GM12891 (cell line): ENCODE measurements at regions not wholly inside any gene's neighbourhood (a gene's known extent, or its start where the extent isn't known, plus 50 kb on each side); places are given as distances from the start of the nearest gene placed in this dataset.

Experiments
- DNase-seq: peaks from one replicate; pipeline ENCODE4 v3.0.0; 2011; ENCODE audit warnings: low spot score; ENCODE audit not compliant: insufficient read length
- FAIRE-seq: peaks from 2 replicates; lab custom pipeline; 2011; peaks lifted over from hg19 to GRCh38; lab: Jason Lieb, UNC
- PAX5 ChIP-seq: IDR thresholded peaks from 2 replicates; pipeline ENCODE4 v1.6.1; 2011; ENCODE audit warnings: low read length, moderate library complexity, mild to moderate bottlenecking; ENCODE audit not compliant: insufficient read depth, severe bottlenecking
- POLR2A ChIP-seq: IDR thresholded peaks from 2 replicates; pipeline ENCODE4 v1.6.1; 2011; ENCODE audit warnings: low read depth, low read length, control low read depth
- POLR2AphosphoS5 ChIP-seq: IDR thresholded peaks from 2 replicates; pipeline ENCODE4 v1.6.1; 2011; ENCODE audit warnings: low read depth, low read length, control low read depth
- POU2F2 ChIP-seq: IDR thresholded peaks from 2 replicates; pipeline ENCODE4 v1.6.1; 2011; ENCODE audit warnings: low read depth, mild to moderate bottlenecking, control low read depth, low read length, moderate library complexity
- SPI1 ChIP-seq: IDR thresholded peaks from 2 replicates; pipeline ENCODE4 v1.6.1; 2011; ENCODE audit warnings: low read depth, low read length, control low read depth
- TAF1 ChIP-seq: IDR thresholded peaks from 2 replicates; pipeline ENCODE4 v1.6.1; 2011; ENCODE audit warnings: low read depth, low read length, control low read depth

GRCh38 chr5:173530547-173530946 lies 85.9 kb downstream of the BOD1 start:
- FAIRE-seq, result no peak
- no peak for DNase-seq
- TF ChIP-seq SPI1, result no peak
- TF ChIP-seq TAF1, result no peak
- TF ChIP-seq POLR2AphosphoS5, result no peak
- TF ChIP-seq POU2F2, result no peak
- no peak for TF ChIP-seq PAX5
- TF ChIP-seq POLR2A, result no peak

GRCh38 chr5:173529861-173530260 lies 86.6 kb downstream of the BOD1 start:
- TF ChIP-seq POU2F2, result no peak
- no peak for TF ChIP-seq POLR2A
- TF ChIP-seq POLR2AphosphoS5, result no peak
- no peak for TF ChIP-seq TAF1
- no peak for DNase-seq
- FAIRE-seq, result no peak

GRCh38 chr5:173527671-173528070 lies 88.8 kb downstream of the BOD1 start:
- DNase-seq (no peak), FAIRE-seq (no peak)
- TF ChIP-seq PAX5 (no peak), POU2F2 (no peak), POLR2A (no peak), SPI1 (no peak), POLR2AphosphoS5 (no peak)

GRCh38 chr5:173524136-173524535 lies 92.3 kb downstream of the BOD1 start:
- FAIRE-seq, result no peak

GRCh38 chr5:173523388-173523787 lies 93.1 kb downstream of the BOD1 start:
- TF ChIP-seq POLR2AphosphoS5 (no peak), SPI1 (no peak), TAF1 (no peak), POLR2A (no peak), PAX5 (no peak), POU2F2 (no peak)
- FAIRE-seq (no peak), DNase-seq (no peak)

More at GRCh38 chr5:173524136-173524535, 92.3 kb downstream of the BOD1 start:
- no peak for TF ChIP-seq TAF1
- TF ChIP-seq POLR2AphosphoS5, result no peak
- TF ChIP-seq POLR2A, result no peak
- TF ChIP-seq POU2F2, result no peak
- TF ChIP-seq SPI1, result no peak
- TF ChIP-seq PAX5, result no peak
- no peak for DNase-seq

- no peak for TF ChIP-seq POU2F2
- TF ChIP-seq POLR2A, result no peak
- TF ChIP-seq POLR2AphosphoS5, result no peak
- no peak for TF ChIP-seq SPI1
- TF ChIP-seq PAX5, result no peak
- TF ChIP-seq TAF1, result no peak
- FAIRE-seq, result no peak
- DNase-seq, result no peak
Observed at GRCh38 chr5:173522518-173522917, 93.9 kb downstream of the BOD1 start.

GRCh38 chr5:173518856-173519255 lies 97.6 kb downstream of the BOD1 start:
- TF ChIP-seq POLR2AphosphoS5 (no peak), PAX5 (no peak), SPI1 (no peak), POU2F2 (no peak), TAF1 (no peak), POLR2A (no peak)
- no peak for FAIRE-seq
- no peak for DNase-seq

- no peak for DNase-seq
Observed at GRCh38 chr5:173517648-173518047, 98.8 kb downstream of the BOD1 start.

GRCh38 chr5:173515526-173515925 lies 100.9 kb downstream of the BOD1 start:
- no peak for FAIRE-seq
- TF ChIP-seq POLR2A, result no peak
- no peak for TF ChIP-seq POLR2AphosphoS5
- no peak for TF ChIP-seq SPI1
- no peak for TF ChIP-seq TAF1
- no peak for TF ChIP-seq PAX5
- no peak for TF ChIP-seq POU2F2

More at GRCh38 chr5:173517648-173518047, 98.8 kb downstream of the BOD1 start:
- TF ChIP-seq POLR2AphosphoS5 (no peak), PAX5 (no peak), POU2F2 (no peak), TAF1 (no peak), SPI1 (no peak), POLR2A (no peak)
- peak; percentile 31 for FAIRE-seq

GRCh38 chr5:173514661-173515060 lies 101.8 kb downstream of the BOD1 start:
- DNase-seq, result no peak
- no peak for TF ChIP-seq TAF1
- TF ChIP-seq POLR2A, result no peak
- no peak for TF ChIP-seq SPI1
- no peak for TF ChIP-seq POLR2AphosphoS5
- TF ChIP-seq PAX5, result no peak
- TF ChIP-seq POU2F2, result no peak
- no peak for FAIRE-seq

More at GRCh38 chr5:173515526-173515925, 100.9 kb downstream of the BOD1 start:
- DNase-seq, result no peak

- FAIRE-seq (no peak), DNase-seq (no peak)
- TF ChIP-seq SPI1, result no peak
- no peak for TF ChIP-seq TAF1
- TF ChIP-seq PAX5, result no peak
- no peak for TF ChIP-seq POU2F2
- TF ChIP-seq POLR2A, result no peak
- TF ChIP-seq POLR2AphosphoS5, result no peak
Observed at GRCh38 chr5:173513521-173513991, 102.9 kb downstream of the BOD1 start.
